ENCODE measurements at regions not wholly inside any gene's neighbourhood (a gene's known extent, or its start where the extent isn't known, plus 50 kb on each side); places are given as distances from the start of the nearest gene placed in this dataset.

GRCh38 chr13:64000321-64000720 lies 2584.7 kb upstream of the PCDH20 start:
- no peak for DNase-seq

- DNase-seq, result no peak
Measured at GRCh38 chr13:63999614-64000305, 2584.1 kb upstream of the PCDH20 start.

DNA sequence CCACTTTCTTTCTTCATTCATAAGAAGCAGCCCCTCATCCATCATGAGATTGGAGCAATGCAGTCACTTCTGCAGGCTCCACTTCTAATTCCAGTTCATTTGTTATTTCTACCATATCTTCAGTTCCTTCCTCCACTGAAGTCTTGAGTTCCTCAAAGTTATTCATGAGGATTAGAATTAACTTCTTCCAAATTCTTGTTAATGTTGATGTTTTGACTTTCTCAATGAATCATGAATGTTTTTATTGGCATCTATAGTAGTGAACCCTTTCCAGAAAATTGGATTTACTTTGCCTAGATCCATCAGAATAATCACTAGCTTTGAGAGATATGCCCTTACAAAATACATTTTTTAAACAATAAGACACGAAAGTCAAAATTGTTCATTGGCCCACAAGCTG lies 2567.7 kb upstream of the PCDH20 start:
- DNase-seq, result no peak

DNA sequence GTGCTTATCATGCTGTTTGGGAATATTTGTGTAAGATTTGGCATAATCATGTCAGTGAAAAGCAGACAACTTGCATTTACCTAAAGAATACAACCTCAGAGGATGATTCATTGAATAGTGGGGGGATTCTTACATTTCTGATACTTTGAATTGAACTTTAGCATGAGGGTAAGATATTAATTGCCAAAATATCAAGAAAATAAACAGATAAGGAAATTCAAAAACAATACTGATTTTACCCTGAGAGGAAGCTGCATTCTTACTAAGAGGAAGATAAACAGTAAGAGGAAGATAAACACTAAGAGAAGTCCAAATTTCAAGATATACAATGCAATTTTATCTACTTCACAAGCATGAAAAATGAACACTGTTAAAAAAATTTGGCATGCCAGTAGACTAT lies 2564.3 kb upstream of the PCDH20 start:
- no peak for DNase-seq

- no peak for DNase-seq
Measured at GRCh38 chr13:63972328-63972727, 2556.7 kb upstream of the PCDH20 start.

- no peak for DNase-seq
Measured at GRCh38 chr13:63954683-63955082, 2539.0 kb upstream of the PCDH20 start.

DNA sequence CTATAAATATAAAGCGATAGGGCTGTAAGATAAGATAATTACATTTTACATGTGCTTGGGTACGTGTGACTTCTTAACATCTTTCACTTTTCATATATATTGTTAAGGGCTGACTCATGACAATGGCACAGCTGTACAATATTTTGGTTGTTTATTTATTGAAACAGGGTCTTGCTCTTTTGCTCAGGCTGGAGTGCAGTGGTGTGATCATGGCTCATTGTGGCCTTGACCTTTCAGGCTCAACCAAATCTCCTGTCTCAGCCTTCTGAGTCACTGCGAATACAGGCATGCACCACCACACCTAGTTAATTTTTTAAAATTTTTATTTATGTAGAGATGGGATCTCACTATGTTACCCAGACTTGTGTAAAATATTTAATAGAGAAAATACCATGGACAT lies 2532.4 kb upstream of the PCDH20 start:
- no peak for DNase-seq

GRCh38 chr13:63944911-63945310 lies 2529.3 kb upstream of the PCDH20 start:
- no peak for DNase-seq

DNA sequence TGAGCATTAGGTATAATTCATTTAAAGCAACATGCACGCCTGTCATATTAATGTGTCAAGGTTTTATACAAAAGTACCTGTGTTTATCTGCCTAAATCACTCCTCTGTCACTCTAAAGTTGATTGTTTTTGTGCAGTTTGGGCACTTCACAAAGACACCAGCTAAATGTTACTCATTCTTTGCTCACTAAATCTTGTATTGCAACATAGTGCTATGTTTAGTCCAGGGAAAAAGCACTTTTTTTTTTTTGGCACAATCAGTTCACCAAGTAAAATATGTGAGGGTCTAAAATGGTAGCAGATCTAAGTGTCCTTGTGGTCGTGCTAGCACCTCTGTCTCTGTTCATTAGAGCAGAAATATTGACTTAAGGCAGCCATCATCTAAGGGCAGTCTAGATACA lies 2526.7 kb upstream of the PCDH20 start:
- no peak for DNase-seq

- no peak for DNase-seq
Measured at GRCh38 chr13:63938851-63939250, 2523.2 kb upstream of the PCDH20 start.

DNA sequence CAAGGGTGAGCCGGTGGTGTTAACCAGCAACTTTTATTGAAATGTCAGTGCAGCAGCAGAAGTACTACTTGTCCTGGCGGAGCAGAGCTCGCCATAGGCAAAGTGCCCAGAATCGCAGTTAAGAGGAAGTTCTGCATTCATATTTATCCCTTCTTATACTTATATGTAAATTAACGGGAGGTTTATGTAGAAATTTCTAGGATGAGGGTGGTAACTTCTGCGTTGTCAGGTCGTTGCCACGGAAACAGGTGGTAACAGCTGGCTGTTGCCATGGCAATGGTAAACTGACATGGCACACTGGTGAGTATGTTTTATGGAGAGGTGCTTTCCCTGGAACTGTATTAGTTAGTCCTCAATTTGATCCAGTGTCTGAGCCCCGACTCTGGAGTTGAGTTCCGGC lies 2494.9 kb upstream of the PCDH20 start:
- DNase-seq, result no peak

DNA sequence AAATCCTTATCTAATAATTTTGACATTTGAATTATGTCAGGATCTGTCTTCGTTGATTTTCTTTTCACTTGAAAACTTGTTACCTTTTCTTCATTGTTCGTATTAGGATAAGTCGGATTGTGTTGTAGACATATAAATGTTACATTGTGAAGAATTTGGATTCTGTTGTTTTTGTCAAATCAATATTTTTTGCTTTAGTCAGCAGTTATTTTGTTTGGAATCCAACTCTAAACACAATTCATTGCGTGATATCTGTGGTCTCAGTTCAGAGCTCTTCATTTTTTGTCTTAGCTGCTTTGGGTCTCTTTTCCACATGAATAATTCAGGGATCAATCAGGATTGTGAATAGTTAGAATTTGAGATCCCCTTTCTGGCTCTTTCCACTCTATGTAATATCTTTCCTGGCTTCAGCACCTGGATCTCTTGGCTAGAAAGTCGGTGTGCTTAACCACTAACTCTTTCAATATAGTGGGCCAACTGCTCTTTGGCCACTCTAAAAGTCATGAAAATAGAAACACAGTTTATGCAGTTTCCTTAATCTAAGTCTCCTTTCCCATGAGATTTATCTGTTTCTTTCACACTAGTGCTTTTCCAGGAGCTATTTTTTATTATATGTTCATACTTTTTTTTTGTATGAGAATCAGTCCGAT lies 2494.2 kb upstream of the PCDH20 start:
- DNase-seq, result no peak

- DNase-seq, result no peak
Measured at GRCh38 chr13:63902141-63902540, 2486.5 kb upstream of the PCDH20 start.

DNA sequence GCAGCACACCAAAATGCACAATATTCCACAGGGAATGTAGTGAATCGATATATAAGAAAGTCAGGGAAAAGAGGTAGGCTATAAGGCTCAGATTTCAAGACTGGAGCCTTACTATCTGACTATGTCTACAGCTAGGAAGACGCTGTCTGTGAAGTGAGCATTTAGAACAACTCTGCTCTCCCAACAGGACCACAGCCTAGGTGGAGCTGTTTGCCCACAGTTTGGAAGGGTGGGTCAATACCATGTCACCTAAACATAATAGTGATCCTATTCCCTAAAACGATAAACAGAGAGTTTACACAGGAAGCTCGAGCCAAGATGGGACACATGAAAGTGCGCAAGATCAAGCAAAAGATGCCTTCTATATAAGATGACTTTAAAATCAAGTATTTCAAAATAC lies 2486.0 kb upstream of the PCDH20 start:
- no peak for DNase-seq

GRCh38 chr13:63900406-63900805 lies 2484.8 kb upstream of the PCDH20 start:
- no peak for DNase-seq

DNA sequence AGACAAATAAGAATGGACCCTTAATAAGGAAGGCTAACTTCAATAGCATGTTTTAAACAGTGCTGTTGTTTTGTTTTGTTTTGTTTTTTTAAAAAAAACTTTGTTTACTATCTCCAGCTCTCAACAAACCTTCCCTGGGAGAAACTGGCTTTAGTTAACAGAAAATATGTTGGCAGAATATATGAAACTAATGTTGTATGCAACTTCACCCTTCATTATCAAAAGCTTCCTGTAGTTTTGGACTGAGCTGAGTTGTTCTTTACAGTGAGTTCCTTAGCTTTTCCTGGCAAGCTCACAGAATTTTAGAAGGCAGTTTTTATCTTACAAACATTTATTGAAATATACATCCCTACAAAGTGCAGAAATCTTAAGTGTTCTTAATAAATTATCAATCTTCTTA lies 2480.7 kb upstream of the PCDH20 start:
- DNase-seq, result no peak

DNA sequence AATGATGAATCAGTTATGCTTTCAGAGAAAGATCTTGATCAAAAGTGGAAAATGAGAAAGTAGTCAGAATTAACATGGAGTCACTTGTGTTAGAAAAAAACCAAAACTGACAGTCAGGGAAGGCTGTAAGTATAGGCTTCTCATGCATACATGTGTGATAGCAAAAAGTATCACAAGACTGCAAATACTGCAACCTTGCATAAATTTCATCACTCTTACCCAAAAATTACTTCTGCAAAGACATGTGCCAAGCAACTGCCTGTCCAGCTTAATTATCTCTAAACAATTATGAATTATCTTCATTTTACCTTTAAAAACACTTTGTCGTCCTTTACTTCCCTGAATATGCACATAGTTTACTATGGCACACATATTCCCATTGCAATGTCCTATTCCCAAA lies 2466.4 kb upstream of the PCDH20 start:
- DNase-seq, result no peak

DNA sequence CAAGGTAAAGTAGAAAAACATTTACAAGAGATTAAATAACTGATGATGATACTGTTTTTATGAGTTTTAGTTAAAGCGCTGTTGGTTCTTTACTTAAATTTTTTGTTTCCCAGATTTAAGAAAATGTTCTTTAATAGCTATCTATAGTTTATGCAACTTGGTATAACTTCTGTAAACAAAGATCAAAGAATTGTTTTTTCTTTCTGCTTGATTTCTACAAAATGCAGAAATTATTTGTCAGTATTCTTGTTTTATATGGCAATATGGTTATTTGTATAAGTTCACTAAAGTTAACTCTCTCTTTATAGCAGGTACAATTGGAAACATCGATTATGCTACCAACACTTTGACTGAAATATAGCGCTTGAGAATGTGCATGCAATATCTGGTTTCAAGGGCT lies 2465.1 kb upstream of the PCDH20 start:
- no peak for DNase-seq

GRCh38 chr13:63873936-63874335 lies 2458.3 kb upstream of the PCDH20 start:
- no peak for DNase-seq

DNA sequence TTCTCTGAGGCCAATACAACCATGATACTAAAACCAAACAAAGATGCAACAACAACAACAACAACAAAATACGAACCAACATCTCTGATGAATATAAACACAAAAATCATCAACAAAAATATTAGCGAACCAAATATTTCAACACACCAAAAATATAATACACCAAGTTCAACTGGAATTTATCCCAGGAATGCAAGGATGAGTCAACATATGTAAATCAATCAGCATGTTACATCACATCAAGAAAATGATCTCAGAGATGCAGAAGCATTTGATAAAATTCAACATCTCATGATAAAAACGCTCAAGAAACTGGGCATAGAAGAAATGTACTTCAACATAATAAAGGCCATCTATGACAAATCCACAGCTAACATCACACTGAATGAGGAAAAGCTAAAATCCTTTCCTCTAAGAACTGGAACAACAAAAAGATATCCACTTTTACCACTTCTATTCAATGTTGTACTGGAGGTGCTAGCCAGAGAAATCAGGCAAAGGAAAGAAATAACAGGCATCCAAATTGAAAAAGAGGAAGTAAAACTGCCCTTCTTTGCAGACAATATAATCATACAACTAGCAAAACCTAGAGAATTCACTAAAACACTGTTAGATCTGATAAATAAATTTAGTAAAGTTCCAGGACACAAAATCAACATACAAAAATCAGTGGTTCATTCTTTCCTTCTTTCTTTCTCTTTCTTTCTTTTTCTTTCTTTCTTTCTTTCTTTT lies 2448.7 kb upstream of the PCDH20 start:
- no peak for DNase-seq

DNA sequence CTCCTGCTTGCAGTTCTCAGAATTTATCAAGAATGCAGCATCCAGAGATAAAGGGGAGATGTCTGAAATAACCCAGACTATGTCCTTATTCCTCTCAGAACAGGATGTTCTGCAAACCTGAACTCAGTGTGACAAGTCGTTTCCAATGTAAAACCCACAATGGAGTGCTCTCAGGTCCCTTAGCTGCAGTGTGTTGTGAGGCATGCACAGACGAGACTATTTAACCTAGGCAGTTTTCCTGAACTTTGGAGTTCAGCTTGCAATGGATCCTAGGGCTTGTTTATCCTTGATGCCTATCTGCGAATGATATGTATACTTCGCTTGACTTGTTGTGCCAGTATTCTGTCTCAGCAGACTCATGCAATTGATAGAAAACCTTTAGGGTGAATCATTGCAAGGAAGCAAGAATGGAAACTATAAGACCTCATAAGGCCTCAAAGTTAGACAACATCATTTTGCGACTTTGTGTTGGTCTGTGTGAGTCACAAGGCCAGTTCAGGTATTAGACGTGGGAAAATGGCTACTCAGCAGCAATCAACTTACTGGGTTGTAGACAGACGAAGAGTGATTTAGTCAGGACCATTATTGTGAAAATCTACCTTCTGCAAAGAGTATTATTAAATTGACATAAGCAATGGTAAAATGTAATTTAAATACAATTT lies 2439.9 kb upstream of the PCDH20 start:
- no peak for DNase-seq

DNA sequence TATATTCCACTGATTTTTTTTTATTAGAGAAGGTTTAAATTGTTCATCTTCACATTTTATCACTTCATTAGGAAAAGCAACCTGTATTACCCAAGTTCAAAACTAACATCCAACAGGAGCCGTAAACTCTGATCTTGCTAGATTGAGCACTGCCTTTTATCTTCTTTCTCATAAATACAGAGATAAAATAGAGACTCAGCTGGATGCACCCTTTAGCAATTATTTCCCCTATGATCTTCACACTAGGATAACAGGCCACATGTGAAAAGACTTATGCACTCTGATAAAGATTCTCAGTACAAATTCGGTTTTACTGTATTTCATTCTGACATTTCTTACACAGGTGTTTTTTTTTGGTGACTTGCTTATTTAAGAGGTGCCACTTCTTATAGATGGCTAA lies 2438.2 kb upstream of the PCDH20 start:
- DNase-seq, result no peak

GRCh38 chr13:63851526-63851925 lies 2435.9 kb upstream of the PCDH20 start:
- no peak for DNase-seq
